Stimulated activated CD8-positive, alpha-beta memory T cell treated with anti-CD3 and anti-CD28 coated beads, Interleukin-4, amount 100 ng/mL, for 1 hour (primary cell): ENCODE measurements at regions not wholly inside any gene's neighbourhood (a gene's known extent, or its start where the extent isn't known, plus 50 kb on each side); places are given as distances from the start of the nearest gene placed in this dataset.
"Not testable (repeated sequence)": the region's sequence is repeated elsewhere in the genome, so short reads cannot be mapped to it uniquely, and the experiment has no call there.

Experiments
- DNase-seq, 2 donors: peaks; one replicate each; pipeline ENCODE4 v3.0.0-alpha.2; 2020; ENCODE audit warnings: low read depth in 2 of 2, low spot score in 1 of 2

DNA sequence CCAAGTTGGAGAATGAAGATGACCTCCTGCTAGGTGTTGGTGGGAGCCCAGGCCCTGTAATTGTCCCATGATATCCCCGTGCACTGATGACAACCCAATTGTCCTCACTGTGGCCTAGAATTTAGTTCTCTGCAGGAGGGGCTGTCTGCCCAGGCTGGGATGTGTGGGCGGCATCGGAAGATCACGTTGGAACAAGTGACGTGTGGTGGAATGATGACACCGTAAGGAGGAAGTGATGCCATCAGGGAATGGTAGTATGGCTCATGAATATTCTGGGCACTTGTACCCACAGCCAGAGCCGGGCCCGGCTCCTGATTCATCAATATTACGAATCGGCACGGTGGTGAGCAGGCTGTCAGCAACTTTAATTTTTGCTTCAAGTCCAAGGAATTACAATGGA is 111.6 kb downstream of the MIAT start:
- DNase-seq = no peak

DNA sequence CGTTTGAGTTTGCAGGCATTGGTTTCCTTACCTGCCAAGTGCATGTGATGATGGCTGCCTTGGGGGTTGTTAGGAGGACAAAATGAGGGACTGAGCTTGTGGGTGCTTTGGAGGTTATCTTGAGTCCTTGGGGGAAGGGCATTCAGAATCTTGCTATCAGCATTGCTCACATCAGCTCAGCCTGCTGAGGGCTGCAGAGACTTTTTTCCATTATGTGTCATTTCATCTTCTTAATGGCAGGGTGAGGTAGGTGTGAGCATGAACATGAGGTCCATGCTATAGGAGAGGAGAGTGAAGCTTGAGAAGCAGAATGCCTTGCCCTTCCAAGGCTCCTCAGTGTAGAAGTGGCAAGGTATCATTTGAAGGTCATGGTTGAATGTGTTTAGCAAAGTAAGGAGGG is 112.3 kb downstream of the MIAT start:
- no peak for DNase-seq

DNA sequence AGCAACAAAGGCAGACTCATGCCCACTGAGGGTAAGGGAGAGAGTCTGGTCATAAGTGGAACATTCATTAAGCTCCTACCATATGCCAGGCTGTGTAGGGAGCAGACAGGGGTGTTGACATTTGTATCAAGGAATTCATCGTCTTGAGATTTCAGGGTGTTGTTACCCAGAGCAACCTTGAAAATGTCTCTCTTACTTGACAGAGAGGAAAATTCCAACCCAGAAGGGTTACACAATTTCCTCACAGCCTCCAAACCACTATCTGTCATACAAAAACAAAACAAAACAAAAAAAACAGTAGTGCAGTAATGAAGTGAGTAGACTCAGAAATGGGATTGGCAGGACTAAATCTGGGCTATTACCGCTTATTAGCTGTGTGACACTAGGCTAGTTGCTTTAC is 113.2 kb downstream of the MIAT start:
- DNase-seq = no peak

DNA sequence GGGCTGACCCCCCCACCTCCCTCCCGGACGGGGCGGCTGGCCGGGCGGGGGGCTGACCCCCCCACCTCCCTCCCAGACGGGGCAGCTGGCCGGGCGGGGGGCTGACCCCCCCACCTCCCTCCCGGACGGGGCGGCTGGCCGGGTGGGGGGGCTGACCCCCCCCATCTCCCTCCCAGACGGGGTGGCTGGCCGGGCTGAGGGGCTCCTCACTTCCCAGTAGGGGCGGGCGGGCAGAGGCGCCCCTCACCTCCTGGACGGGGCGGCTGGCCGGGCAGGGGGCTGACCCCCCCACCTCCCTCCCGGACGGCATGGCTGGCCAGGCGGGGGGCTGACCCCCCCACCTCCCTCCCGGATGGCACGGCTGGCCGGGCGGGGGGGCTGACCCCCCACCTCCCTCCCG is 115.7 kb downstream of the MIAT start:
- not testable (repeated sequence) for DNase-seq

DNA sequence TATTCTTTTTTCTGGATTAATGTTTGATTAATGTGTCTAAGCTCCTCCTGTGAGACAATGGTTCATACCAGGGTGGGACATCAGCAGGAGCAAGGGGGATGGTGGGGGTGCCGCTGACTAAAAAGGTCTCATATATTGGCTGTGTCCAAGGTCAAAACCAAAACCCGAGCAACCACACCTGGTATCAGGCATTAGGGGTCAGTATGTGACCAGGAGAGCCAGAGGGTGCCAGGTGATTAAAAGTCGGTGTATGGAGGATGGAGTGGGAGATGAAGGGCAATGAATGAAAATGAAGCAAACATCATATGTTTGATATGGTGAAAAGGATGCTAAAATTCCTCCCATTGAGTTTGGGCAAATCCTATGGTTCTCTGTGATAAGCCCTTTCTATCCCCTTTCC is 118.0 kb downstream of the MIAT start:
- no peak for DNase-seq

DNA sequence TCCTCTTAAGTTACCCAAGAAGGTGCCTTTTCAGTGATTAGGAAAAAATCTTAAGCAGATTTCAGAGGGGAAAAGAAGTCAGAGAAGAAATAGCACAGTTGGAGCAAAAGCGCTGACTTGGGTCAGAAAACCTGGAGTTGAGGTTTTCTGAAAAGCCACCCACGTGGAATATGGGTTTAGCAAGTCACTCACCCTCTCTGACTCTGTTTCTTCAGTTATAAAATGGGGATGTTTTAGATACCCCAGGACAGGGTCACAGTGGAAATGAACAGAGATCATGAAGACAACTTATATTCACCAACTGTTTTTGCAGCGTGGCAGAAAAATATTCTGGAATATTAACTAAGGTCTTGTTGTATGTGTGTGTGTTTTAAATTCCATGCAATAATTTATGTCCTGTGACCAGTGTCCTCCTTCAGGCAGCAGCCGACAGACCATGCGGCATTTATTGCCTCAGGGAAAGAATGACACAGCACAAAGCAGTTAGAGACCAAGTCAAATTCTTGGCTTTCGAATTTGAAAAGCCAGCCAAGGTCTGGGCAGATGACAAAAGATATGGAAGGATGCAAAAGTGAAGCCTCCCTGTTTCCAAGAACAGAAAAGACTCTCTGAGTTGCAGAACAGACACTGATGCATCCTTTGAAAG is 119.9 kb downstream of the MIAT start:
- DNase-seq = no peak

DNA sequence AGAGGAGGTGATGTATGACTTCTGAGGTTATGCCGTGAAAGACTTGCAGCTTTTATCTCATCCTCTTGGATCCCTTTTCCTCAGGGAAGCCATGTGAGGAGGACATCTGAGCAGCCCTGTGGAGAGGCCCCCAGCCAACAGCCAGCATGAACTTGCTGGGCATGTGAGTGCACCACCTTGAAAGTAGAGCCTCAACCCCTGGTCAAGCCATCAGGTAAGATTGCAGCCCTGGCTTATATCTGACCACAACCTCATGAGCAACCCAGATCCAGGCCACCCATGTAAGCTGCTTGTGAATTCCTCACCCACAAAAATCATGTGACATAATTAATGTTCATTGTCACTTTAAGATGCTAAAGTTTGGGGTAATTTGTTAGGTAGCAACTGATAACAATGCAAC is 121.0 kb downstream of the MIAT start:
- DNase-seq = no peak

DNA sequence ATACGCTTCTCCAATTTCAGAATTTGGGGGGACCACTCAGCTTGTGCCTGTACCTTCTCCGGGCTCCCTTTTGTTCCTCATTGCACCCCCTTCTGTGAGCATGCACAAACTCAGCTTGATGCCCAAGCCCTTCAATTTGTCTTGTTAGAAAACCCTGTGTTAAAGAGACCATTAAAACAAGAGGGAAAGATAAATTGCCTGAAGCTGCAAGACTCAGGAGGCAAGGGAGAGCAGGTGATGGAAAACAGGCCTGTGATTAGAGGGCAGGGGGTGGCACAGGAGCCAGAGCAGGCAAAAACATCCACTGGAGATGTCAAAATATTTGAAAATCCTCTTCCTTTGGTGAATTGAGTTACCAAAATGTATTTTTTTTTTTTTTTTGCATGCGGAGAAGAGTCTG is 121.7 kb downstream of the MIAT start:
- DNase-seq = no peak

DNA sequence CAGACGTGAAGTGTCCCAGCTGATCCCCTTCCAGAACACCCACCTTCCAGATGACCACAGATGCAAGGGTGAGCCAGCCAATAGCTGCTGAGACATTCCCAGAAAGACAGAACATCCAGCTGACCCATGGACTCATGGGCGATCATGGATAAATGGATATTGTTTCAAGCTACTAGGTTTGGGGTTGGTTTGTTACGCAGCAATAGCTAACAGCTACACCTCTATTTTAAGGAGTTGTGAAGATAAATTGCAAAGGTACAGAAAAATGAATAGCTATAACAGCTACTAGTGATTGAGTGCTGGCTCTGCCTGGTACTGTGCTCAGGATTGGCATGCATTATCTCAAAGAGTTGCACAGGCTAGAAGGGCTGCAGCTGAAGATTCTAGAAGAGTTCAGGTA is 122.5 kb downstream of the MIAT start:
- DNase-seq = no peak

DNA sequence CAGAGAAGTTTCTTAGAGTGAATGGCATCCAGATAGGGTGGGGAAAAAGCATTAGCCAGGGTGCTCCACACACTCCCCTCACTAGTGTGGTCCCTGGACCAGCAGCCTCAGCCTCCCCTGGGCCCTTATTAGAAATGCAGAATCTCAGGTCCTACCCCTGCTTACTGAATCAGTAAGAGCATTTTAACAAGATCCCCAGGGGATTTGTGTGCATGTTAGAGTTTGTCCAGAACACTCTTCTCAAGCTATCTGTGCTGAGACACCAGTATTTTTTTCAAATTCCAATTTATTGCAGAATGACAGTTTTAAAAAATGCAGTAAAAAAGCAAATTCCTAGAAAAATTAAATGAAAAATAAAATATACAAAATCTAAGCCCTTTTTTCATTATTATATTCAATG is 123.1 kb downstream of the MIAT start:
- DNase-seq = no peak

DNA sequence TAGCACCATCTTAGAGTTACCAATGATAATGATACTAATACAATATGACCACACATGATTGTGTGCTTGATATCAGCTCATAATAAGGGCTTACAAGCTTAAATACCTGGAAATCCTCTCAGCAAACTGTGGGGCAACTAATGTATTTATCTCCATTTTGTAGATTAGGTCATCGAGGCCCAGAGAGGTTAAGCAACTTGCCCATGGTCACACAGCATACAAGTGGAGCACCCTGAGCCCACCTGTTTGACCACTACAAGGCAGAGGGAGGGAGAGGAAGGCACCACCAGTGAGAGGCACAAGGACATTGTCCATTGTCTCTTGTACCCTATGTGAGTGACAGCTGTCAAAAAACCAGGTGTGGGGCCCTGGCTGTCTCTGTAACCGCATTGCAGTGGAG is 123.7 kb downstream of the MIAT start:
- DNase-seq = no peak

DNA sequence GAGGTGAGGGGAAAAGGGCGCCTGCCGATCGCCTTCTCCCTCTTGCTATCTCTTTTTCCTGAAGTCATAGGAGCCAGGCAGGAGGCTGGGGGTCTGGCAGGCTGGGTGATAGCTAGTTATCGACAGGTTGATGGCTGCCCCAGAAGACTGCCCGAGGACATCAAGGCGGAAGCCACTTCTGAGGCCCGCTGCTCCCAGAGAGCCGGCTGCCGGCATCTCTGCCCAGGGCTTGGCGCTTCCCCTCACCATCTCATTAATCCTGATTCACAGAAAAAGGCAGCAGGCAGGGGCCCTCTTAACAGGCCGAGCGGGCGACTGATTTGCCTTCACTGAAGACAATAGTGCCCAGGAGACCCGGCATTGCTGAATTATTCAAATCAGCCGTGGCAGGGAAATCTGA is 124.2 kb downstream of the MIAT start:
- DNase-seq = no peak

DNA sequence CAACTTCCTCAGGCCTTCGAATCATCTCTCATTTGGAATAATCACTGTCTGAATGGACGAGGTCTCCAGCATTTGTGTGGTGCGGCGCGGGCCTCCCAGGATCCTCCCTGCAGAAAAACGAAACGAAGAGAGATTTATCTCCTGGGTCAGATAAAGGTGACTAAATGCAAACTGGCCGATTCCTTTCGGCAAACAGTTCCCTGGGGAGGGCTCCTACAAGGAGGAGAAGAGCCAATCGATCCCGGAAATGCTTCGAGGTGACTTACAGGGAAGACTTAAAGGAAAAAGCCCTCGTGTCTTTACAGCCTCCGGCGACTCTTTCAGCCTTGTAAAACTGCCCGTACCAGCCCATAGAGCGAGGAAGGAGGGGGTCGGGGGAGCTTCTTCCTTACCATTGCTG is 126.5 kb downstream of the MIAT start:
- DNase-seq = no peak

DNA sequence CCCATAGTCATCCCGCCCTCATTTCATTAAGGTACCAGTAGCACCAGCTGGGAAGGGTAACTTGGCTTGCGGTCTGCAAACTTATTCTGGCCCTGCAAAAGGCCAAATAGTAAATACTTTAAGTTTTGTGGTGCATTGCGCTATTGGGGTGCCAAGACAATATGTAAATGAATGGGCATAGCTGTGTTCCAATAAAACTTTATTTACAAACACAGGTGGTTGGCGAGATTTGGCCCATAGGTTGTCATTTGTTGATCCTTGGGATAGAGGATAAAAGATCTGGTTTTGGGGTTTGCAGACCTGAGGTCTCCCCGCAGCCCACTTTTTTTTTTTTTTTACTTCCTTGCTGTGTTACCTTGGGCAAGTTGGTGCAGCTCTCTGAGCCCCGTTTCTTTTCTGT is 127.4 kb downstream of the MIAT start:
- DNase-seq = no peak

DNA sequence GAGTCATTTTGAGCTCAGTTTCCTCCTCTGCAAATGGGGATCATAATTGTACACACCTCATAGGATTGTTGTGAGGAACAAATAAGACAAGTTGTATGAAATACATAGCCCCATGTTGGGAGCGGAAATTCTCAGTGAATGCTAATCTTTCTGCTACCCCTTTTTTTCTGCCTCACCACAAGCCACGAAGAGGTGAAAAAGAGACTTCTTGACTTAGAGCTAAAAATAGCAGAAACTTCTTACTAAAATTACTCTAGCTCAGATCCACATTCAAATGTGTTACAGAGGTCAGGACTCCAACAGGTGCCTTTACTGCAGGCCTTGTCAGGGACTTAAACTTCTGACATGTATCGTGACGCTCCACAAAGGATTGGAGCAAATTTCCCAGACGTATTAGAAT is 128.5 kb downstream of the MIAT start:
- no peak for DNase-seq

DNA sequence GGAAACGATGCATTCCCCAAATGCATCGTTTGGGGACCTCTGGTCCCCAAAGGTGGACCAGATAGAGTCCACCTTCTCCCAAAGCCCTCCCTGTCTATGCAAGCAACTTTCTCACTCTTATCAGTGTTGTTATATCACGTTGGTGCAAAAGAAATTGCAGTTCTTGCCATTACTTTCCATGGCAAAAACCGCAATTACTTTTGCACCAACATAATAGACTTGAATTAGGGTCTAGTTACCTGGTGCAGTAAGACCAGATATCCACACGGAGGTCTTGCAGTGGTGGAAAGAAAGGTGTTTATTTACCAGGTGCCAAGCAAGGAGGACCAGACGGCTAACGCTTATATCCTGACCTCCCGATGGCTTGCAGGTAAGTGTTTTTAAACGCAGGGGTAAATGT is 129.0 kb downstream of the MIAT start:
- DNase-seq = no peak

DNA sequence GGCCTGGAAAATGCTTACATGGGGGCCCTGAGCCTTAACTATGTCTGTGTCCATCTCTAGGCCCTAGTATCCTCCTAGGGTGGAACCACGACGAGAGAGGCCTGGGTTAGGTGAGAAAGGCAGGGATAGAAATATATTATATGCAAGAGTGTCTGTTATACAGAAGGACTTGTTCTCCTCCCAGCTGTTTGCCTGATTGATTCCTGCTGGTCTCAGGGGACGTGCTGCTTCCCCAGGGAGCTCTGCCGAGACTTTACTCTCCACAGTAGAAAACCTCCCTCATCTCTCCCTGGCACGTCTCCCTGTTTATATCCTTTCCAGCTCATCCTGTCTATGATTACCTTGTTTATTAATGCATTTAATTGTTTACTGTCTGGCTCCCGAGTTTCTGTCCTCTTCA is 132.6 kb downstream of the MIAT start:
- DNase-seq = no peak

DNA sequence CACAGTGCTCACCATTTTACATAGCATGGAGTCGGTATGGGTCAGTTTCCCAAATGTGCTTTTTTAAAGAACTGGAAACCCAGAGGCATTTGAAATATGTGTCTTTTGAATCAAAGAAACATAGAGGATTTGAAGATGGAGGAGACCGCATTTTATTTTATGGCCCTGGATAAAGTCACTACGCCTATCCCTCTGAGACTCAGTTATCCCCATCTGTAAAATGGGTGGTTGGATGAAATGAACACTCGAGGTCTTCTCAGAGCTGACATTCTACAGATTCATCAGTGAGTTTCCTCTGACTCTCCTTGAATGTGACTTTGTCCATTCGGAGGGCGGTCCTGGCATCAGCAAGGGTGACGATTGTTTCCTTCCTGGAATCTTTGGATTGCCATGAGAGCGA is 135.1 kb downstream of the MIAT start:
- no peak for DNase-seq

DNA sequence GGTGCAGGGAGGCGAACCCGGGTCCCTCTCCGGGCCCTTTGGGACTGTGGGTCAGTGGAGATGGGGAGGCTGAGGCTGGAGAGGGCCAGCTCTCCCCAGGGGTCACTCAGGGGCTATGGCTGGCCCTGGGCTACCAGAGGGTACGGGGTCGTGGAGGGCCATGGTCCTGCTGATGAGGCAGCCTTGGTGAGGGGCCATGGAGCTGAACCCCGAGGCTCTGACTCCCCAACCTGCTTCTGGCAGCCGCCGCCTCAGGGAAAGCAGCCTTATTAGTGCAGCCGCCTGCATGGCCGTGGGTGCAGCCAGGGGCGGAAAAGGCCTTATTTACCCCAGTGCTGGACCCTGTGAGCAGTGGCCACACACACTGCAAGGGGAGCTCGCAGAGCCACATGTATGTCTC is 139.4 kb downstream of the MIAT start:
- DNase-seq = no peak

DNA sequence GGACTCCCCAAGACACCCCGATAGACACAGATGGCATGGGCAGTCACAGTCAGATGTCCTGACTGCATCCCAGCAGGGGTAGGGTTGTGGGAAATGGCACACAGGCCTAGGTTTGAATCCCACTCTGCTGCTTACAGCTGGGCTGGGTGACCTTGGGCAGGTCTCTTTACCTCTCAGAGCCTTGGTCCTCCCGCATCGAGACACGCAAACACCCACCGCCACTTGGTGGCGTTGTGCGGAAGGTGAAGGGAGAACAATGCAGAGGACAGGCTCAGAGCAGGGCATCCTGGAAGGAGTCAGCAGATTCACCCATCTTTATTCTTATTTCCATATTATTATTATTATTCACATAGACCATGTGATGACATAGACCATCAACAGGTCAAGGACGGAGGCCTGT is 140.5 kb downstream of the MIAT start:
- DNase-seq = no peak

DNA sequence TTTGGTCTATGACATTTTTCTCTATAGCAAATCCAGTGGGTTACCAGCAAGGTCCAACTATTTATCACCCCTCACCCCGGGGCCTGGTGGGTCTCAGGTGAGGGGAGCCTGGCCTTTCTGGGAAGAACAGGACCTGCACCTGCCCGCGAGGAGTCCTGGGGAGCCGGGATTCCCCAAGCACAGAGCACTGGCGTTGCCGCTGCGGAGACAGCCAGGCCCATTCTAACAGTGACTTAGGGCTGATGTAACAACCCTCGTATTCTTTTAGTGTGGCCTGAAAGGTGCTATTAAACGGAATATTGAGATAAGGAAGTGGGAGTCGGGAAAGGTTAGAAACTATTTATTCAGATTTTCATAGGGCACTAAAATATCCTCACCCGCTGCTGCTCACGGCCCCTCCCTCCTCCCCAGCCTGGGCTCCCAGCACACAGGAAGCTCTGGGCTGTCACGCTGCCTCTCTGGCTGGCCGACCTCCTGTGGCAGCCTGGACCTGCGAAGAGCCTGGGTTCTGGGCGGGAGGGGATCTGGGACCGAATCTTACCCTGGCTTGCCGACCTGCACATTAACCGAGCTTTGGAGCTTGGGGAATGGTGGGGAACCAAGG is 141.2 kb downstream of the MIAT start:
- no peak for DNase-seq

DNA sequence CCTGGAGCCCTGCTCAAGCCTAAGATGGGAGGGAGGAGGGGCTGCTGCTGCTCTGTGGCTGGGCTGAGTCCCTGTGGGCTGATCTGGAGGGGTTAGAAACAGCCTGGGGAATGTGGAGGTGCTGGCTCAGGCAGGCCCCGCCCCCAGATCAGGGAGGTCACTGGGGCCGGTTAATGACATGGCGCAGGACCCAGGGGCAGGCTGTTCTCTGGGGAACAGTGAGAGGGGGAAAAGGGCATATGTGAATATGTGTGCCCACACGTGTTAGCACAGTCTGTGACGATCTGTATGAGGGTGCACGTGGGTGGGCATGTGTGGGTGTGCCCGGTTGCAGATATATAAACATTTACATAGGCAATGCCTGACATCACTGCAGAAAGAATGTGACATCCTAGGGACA is 143.5 kb downstream of the MIAT start:
- DNase-seq = no peak

DNA sequence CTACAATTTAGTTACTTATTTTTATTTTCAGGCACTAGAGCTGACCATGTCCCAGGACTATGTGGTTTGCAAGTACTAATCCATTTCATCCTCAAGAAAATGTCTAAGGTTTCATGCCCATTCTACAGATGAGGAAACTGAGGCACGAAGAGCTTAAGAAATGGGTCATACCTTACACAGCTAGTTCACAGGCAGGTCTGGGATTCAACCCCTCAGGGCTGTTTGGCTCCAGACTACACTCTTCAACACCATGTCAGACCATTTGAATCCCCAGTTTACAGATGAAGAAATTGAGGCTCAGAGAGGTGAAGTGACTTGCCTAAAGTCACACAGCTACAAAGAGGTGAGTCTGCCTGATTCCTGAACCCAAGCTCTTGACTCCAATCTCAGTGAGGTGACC is 144.1 kb downstream of the MIAT start:
- no peak for DNase-seq

DNA sequence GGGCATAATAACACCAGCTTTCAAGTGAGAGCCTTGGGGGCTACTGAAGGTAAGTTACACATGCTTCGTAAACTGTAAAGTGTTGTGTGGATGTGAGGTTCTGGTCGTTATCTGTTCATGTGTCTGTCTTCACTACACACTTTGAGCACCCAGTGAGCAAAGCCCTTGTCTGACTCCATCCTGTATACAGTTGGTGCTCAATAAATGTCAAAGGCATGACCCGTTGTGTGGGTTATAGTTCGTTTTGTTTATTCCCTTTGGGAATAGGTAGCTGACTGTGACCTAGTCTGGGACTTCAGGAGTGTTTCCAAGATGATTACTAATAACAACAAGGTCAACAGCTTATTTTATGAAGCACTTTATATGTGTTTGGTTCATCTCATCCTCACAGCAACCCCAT is 146.9 kb downstream of the MIAT start:
- DNase-seq = no peak
